Mesenchymal stem cell (in vitro differentiated cells and primary cell): ENCODE measurements at regions not wholly inside any gene's neighbourhood (a gene's known extent, or its start where the extent isn't known, plus 50 kb on each side); places are given as distances from the start of the nearest gene placed in this dataset.

Source experiments
- DNase-seq: peaks from one replicate; pipeline ENCODE4 v3.0.0-alpha.2; 2013
- H2AFZ ChIP-seq: one replicate; pipeline ENCODE4 v1.6.1; 2013; ENCODE audit warnings: low read depth, mild to moderate bottlenecking, control low read depth, inconsistent platforms, low read length, moderate library complexity
- H2AK5ac ChIP-seq: 2 replicates; pipeline ENCODE4 v1.6.1; 2013; ENCODE audit warnings: low read length, moderate library complexity, mild to moderate bottlenecking, inconsistent platforms; ENCODE audit not compliant: severe bottlenecking
- H2BK120ac ChIP-seq: one replicate; pipeline ENCODE4 v1.6.1; 2013; ENCODE audit warnings: low read depth, mild to moderate bottlenecking, inconsistent platforms, low read length, moderate library complexity
- H2BK12ac ChIP-seq, 2 experiments: one replicate each; pipeline ENCODE4 v1.6.1; 2013; ENCODE audit warnings: inconsistent platforms in 2 of 2, low read length in 2 of 2, mild to moderate bottlenecking in 2 of 2, moderate library complexity in 2 of 2, control low read depth in 1 of 2
- H2BK15ac ChIP-seq: one replicate; pipeline ENCODE4 v1.6.1; 2013; ENCODE audit warnings: mild to moderate bottlenecking, low read depth, inconsistent platforms; ENCODE audit not compliant: poor library complexity, severe bottlenecking
- H2BK5ac ChIP-seq: 2 replicates; pipeline ENCODE4 v1.6.1; 2013; ENCODE audit warnings: low read depth, mild to moderate bottlenecking, low read length, control low read depth, inconsistent platforms; ENCODE audit not compliant: poor library complexity, severe bottlenecking
- H3K14ac ChIP-seq, 2 experiments: one replicate each; pipeline ENCODE4 v1.6.1; 2013; ENCODE audit warnings: inconsistent platforms in 2 of 2, low read length in 2 of 2, control low read depth in 1 of 2, mild to moderate bottlenecking in 1 of 2, moderate library complexity in 1 of 2
- H3K18ac ChIP-seq, 2 experiments: one replicate each; pipeline ENCODE4 v1.6.1; 2013; ENCODE audit warnings: inconsistent platforms in 2 of 2, low read length in 2 of 2, control low read depth in 1 of 2, low read depth in 1 of 2, mild to moderate bottlenecking in 1 of 2
- H3K23ac ChIP-seq, 2 experiments: one replicate each; pipeline ENCODE4 v1.6.1; 2013; ENCODE audit warnings: inconsistent platforms in 2 of 2, low read length in 2 of 2, mild to moderate bottlenecking in 2 of 2, moderate library complexity in 2 of 2, control low read depth in 1 of 2
- H3K27ac ChIP-seq: 2 replicates; pipeline ENCODE4 v1.5.1; 2013; ENCODE audit warnings: mild to moderate bottlenecking, moderate library complexity, low read length, control low read depth, inconsistent platforms; ENCODE audit not compliant: poor library complexity, severe bottlenecking
- H3K27me3 ChIP-seq, 2 experiments: 2 replicates each; pipeline versions ENCODE4 v1.6.1 to v1.7.0; 2013; ENCODE audit warnings: low read length in 2 of 2, mild to moderate bottlenecking in 2 of 2, moderate library complexity in 2 of 2, control low read depth in 1 of 2, inconsistent platforms in 1 of 2; ENCODE audit not compliant: control insufficient read depth in 1 of 2, insufficient read depth in 1 of 2
- H3K36me3 ChIP-seq, 2 experiments: 2 replicates each; pipeline versions ENCODE4 v1.6.1 to v1.7.0; 2013; ENCODE audit warnings: low read length in 2 of 2, control low read depth in 1 of 2, inconsistent platforms in 1 of 2, low read depth in 1 of 2, mild to moderate bottlenecking in 1 of 2; ENCODE audit not compliant: insufficient read depth in 2 of 2, control insufficient read depth in 1 of 2
- H3K4ac ChIP-seq, 2 experiments: one replicate each; pipeline ENCODE4 v1.6.1; 2013; ENCODE audit warnings: inconsistent platforms in 2 of 2, low read length in 2 of 2, mild to moderate bottlenecking in 2 of 2, moderate library complexity in 2 of 2, control low read depth in 1 of 2, low read depth in 1 of 2
- H3K4me1 ChIP-seq: 2 replicates; pipeline ENCODE4 v1.6.1; 2013; ENCODE audit warnings: low read depth, low read length, control low read depth; ENCODE audit not compliant: control insufficient read depth, insufficient read depth
- H3K4me2 ChIP-seq: 2 replicates; pipeline ENCODE4 v1.6.1; 2013; ENCODE audit warnings: low read length, mild to moderate bottlenecking, inconsistent platforms; ENCODE audit not compliant: poor library complexity, severe bottlenecking
- H3K4me3 ChIP-seq, 2 experiments: 2 replicates each; pipeline versions ENCODE4 v1.5.1 to v1.7.0; 2013; ENCODE audit warnings: low read length in 2 of 2, mild to moderate bottlenecking in 2 of 2, control low read depth in 1 of 2, low read depth in 1 of 2; ENCODE audit not compliant: insufficient read depth in 1 of 2
- H3K79me1 ChIP-seq: replicated peaks from 2 replicates; pipeline ENCODE4 v1.6.1; 2013; ENCODE audit warnings: mild to moderate bottlenecking, control low read depth, low read length, inconsistent platforms; ENCODE audit not compliant: poor library complexity, severe bottlenecking
- H3K9ac ChIP-seq: 2 replicates; pipeline ENCODE4 v1.7.0; 2013; ENCODE audit warnings: mild to moderate bottlenecking, low read length, moderate library complexity
- H3K9me3 ChIP-seq: 2 replicates; pipeline ENCODE4 v1.7.0; 2013; ENCODE audit warnings: mild to moderate bottlenecking, low read length; ENCODE audit not compliant: control insufficient read depth
- H4K8ac ChIP-seq: one replicate; pipeline ENCODE4 v1.6.1; 2013; ENCODE audit warnings: inconsistent platforms, mild to moderate bottlenecking, low read length, moderate library complexity
- H4K91ac ChIP-seq: one replicate; pipeline ENCODE4 v1.6.1; 2013; ENCODE audit warnings: mild to moderate bottlenecking, low read length, inconsistent platforms
- WGBS: methylation state at CpG from one replicate; pipeline ENCODE4 v1.1.7; 2013; ENCODE audit warnings: mixed read lengths; 5-methylcytosine and 5-hydroxymethylcytosine counted together

DNA sequence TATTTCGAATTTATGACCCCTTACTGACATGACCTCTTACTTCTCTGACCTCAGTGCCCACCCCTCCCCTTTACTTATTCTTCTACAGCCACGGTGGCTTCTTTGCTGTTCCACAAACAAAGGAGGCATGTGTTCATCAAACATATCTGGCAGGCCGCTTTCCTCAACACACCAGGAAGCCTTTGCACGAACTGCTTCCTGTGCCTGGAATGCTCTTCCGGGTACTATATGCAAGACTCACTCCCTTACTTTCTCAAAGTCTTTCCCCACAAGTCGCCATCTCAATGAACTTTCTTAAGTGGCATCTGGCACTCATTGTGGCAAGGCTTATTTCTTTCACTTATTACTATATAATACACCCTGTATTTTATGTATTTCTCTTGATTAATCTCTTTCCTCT lies 351.5 kb upstream of the DDX53 start:
- H4K8ac ChIP-seq = no peak overlapping the region
- WGBS = 74% methylated on average over 5 of the region's 6 CpGs
- no peak overlapping the region for H3K9ac ChIP-seq

DNA sequence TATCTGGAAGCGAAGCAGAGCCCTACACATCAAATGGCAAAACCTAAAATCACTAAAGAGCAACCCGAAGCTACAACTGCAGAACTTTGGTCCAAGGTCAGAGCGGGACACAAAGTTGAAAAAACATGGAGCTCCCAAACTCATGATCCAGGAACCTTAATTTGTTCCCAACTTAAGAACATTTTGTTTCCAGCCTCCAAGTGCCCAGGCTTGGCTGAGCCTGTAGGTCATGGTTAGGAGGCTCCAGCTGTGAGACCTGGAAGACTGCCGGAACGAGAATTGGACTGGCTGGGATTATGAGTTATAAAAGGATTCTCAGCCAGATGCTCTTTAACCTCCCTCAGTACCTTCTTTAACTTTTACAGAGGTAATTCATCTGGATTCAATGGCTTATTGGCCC lies 349.1 kb upstream of the DDX53 start:
- WGBS = 66% methylated on average over 2 of the region's 5 CpGs
- Histone ChIP-seq H3K18ac (no peak overlapping the region), H2BK12ac (no peak overlapping the region), H3K4me2 (no peak overlapping the region), H2BK120ac (no peak overlapping the region), H3K27ac (no peak overlapping the region), H2AK5ac (no peak overlapping the region), H3K9me3 (no peaks in the 10 kb centered on the region), H3K79me1 (no peaks in the 10 kb centered on the region), H3K9ac (no peak overlapping the region), H3K36me3 (no peaks in the 10 kb centered on the region), H4K8ac (no peak overlapping the region), H3K27me3 (no peaks in the 10 kb centered on the region), H3K4me3 (no peak overlapping the region), H4K91ac (no peak overlapping the region), H2BK5ac (no peak overlapping the region), H3K23ac (no peak overlapping the region), H3K14ac (no peak overlapping the region), H2BK15ac (no peak overlapping the region), H2AFZ (no peak overlapping the region), H3K4me1 (no peaks in the 10 kb centered on the region), H3K4ac (no peak overlapping the region)
- DNase-seq = no peak

More for the DNA sequence above, 351.5 kb upstream of the DDX53 start:
- Histone ChIP-seq H2AFZ (no peak overlapping the region), H3K14ac (no peak overlapping the region), H2BK5ac (no peak overlapping the region), H3K27me3 (no peaks in the 10 kb centered on the region), H3K36me3 (no peaks in the 10 kb centered on the region), H2AK5ac (no peak overlapping the region), H3K23ac (no peak overlapping the region), H3K18ac (no peak overlapping the region), H3K4ac (no peak overlapping the region), H2BK12ac (no peak overlapping the region), H2BK120ac (no peak overlapping the region), H3K79me1 (no peaks in the 10 kb centered on the region), H3K27ac (no peak overlapping the region), H3K4me2 (no peak overlapping the region), H3K4me1 (no peaks in the 10 kb centered on the region), H2BK15ac (no peak overlapping the region), H4K91ac (no peak overlapping the region), H3K9me3 (no peaks in the 10 kb centered on the region), H3K4me3 (no peak overlapping the region)
- DNase-seq = no peak

DNA sequence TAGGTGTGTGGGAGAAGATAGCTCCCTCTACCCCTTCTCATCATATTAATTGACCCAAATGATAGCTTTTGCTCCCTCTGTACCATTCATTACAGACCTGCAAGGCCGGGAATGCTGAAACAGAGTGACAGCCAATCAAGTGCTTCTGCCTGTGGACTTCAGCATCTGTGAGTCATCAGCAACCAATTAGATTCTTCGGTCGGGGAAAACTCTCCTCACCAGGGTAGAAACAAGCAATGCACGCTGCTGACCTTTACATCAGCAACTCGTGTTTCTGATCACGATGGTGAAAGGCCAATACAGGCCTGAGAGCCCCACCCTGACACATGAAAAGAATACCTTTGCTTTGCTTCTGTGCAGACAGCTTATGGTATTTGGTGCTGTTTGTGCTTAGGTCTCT lies 347.2 kb upstream of the DDX53 start:
- no peak overlapping the region for H2AFZ ChIP-seq
- no peak overlapping the region for H2BK120ac ChIP-seq
- H2BK15ac ChIP-seq = no peak overlapping the region
- no peak overlapping the region for H4K91ac ChIP-seq
- H2BK12ac ChIP-seq = no peak overlapping the region
- DNase-seq = peak; percentile 30
- no peaks in the 10 kb centered on the region for H3K79me1 ChIP-seq
- no peak overlapping the region for H3K4ac ChIP-seq
- no peak overlapping the region for H2AK5ac ChIP-seq
- H3K4me2 ChIP-seq = no peak overlapping the region
- H3K23ac ChIP-seq = no peak overlapping the region
- no peak overlapping the region for H2BK5ac ChIP-seq
- H4K8ac ChIP-seq = no peak overlapping the region
- no peaks in the 10 kb centered on the region for H3K9me3 ChIP-seq
- no peak overlapping the region for H3K9ac ChIP-seq
- no peaks in the 10 kb centered on the region for H3K4me1 ChIP-seq
- no peak overlapping the region for H3K4me3 ChIP-seq
- H3K14ac ChIP-seq = no peak overlapping the region
- no peaks in the 10 kb centered on the region for H3K27me3 ChIP-seq
- H3K18ac ChIP-seq = no peak overlapping the region
- 17% methylated on average over 4 of the region's 6 CpGs for WGBS
- H3K27ac ChIP-seq = no peak overlapping the region
- no peaks in the 10 kb centered on the region for H3K36me3 ChIP-seq

DNA sequence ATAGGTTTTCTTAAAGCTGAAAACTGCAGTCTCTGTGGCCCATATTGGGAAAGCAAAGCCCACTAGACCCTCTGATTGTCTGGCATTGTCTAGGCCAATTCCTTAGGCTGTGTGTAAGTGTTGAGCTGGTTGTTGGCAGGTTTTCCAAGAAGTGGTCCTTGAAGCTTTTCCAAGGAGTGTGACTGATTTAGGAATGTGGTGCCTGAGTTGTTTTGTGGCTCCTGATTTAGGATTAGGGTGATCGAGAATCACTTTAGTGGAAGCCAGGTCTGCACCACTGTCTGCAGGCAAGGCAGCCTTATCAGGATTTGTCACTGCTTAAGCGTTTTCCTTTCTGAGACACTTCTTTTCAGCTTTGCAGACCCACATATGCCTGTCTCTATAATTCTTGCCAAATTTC lies 339.0 kb upstream of the DDX53 start:
- no peak overlapping the region for H2AFZ ChIP-seq
- no peak overlapping the region for H3K9ac ChIP-seq
- H4K91ac ChIP-seq = no peak overlapping the region
- DNase-seq = no peak
- H2BK120ac ChIP-seq = no peak overlapping the region
- H2AK5ac ChIP-seq = no peak overlapping the region
- no peak overlapping the region for H2BK12ac ChIP-seq
- H2BK15ac ChIP-seq = no peak overlapping the region
- H3K27me3 ChIP-seq = no peaks in the 10 kb centered on the region
- no peak overlapping the region for H3K27ac ChIP-seq
- H3K4ac ChIP-seq = no peak overlapping the region
- H3K23ac ChIP-seq = no peak overlapping the region
- H3K4me1 ChIP-seq = no peaks in the 10 kb centered on the region
- 57% methylated on average over 1 of the region's 2 CpGs for WGBS
- no peak overlapping the region for H4K8ac ChIP-seq
- no peak overlapping the region for H2BK5ac ChIP-seq
- H3K79me1 ChIP-seq = no peaks in the 10 kb centered on the region
- H3K9me3 ChIP-seq = no peaks in the 10 kb centered on the region
- H3K36me3 ChIP-seq = no peaks in the 10 kb centered on the region
- no peak overlapping the region for H3K4me2 ChIP-seq
- no peak overlapping the region for H3K4me3 ChIP-seq
- H3K14ac ChIP-seq = no peak overlapping the region
- H3K18ac ChIP-seq = no peak overlapping the region
